ENCODE measurements at regions not wholly inside any gene's neighbourhood (a gene's known extent, or its start where the extent isn't known, plus 50 kb on each side); places are given as distances from the start of the nearest gene placed in this dataset.

- TF ChIP-seq ZNF768 (CRISPR knock-in tag; IDR thresholded peaks at IDR 0.05) = peak; percentile 87; the same call in 1 of the 2 replicates
- peak; percentile 72 for TF ChIP-seq ZNF777 (CRISPR knock-in tag; IDR thresholded peaks at IDR 0.05)
- TF ChIP-seq ZBTB10 (CRISPR knock-in tag; IDR thresholded peaks at IDR 0.05; ENCODE audit: borderline replicate concordance) = 0 out of 2 replicates have a peak, but pooled peaks have one; percentile 69
- peak; percentile 68 for TF ChIP-seq SIX4 (CRISPR knock-in tag; IDR thresholded peaks at IDR 0.05)
- TF ChIP-seq YY1 (IDR thresholded peaks at IDR 0.05; ENCODE audit: insufficient read depth, insufficient replicate concordance, low read depth, low read length) = peak; percentile 49
- peak; percentile 53; the same call in 1 of the 2 replicates for TF ChIP-seq PHF20 (CRISPR knock-in tag; IDR thresholded peaks at IDR 0.05)
- TF ChIP-seq ATF6 (CRISPR knock-in tag; conservative IDR thresholded peaks at IDR 0.05) = 0 out of 2 replicates have a peak, but pooled peaks have one; percentile 66
- peak; percentile 71 for TF ChIP-seq TAF1 (CRISPR knock-in tag; IDR thresholded peaks at IDR 0.05)
- peak; percentile 41; the same call in 1 of the 2 replicates for TF ChIP-seq MAX (IDR thresholded peaks at IDR 0.05)
- TF ChIP-seq SAP130 (CRISPR knock-in tag; IDR thresholded peaks at IDR 0.05; ENCODE audit: low read depth) = peak; percentile 82
- peak; percentile 59; the same call in 1 of the 2 replicates for TF ChIP-seq DRAP1 (CRISPR knock-in tag; IDR thresholded peaks at IDR 0.05)
- TF ChIP-seq FOXO1 (CRISPR knock-in tag; IDR thresholded peaks at IDR 0.05) = peak; percentile 80
- peak; percentile 73 for TF ChIP-seq RAD21 (CRISPR knock-in tag; IDR thresholded peaks at IDR 0.05)
- TF ChIP-seq HBP1 (CRISPR knock-in tag; IDR thresholded peaks at IDR 0.05; ENCODE audit: low read depth) = 0 out of 2 replicates have a peak, but pooled peaks have one; percentile 51
- peak; percentile 19 for TF ChIP-seq SKI (IDR thresholded peaks at IDR 0.05; ENCODE audit: partially characterized antibody)
- TF ChIP-seq MYC (CRISPR knock-in tag; IDR thresholded peaks at IDR 0.05; ENCODE audit: borderline replicate concordance) = peak; percentile 86
- peak; percentile 67; the same call in 1 of the 2 replicates for TF ChIP-seq MLXIP (CRISPR knock-in tag; IDR thresholded peaks at IDR 0.05; ENCODE audit: borderline replicate concordance)
- peak; percentile 56; the same call in 1 of the 2 replicates for TF ChIP-seq BCL6 (CRISPR knock-in tag; IDR thresholded peaks at IDR 0.05)
- TF ChIP-seq ZNF766 (CRISPR knock-in tag; IDR thresholded peaks at IDR 0.05; ENCODE audit: borderline replicate concordance) = 0 out of 2 replicates have a peak, but pooled peaks have one; percentile 79
- TF ChIP-seq STAG1 (CRISPR knock-in tag; IDR thresholded peaks at IDR 0.05) = peak; percentile 59
- TF ChIP-seq ZNF367 (CRISPR knock-in tag; IDR thresholded peaks at IDR 0.05; ENCODE audit: borderline replicate concordance) = peak; percentile 50; the same call in 1 of the 2 replicates
These were observed 290.8 kb upstream of the PRSS16 start (continued) for GRCh38 chr6:26956601-26957184.

Measured in HepG2 (cell line).